AG04450 (cell line): ENCODE measurements at regions not wholly inside any gene's neighbourhood (a gene's known extent, or its start where the extent isn't known, plus 50 kb on each side); places are given as distances from the start of the nearest gene placed in this dataset.
"Not testable (repeated sequence)": the region's sequence is repeated elsewhere in the genome, so short reads cannot be mapped to it uniquely, and the experiment has no call there.

Experiments used
- CTCF ChIA-PET: fragments of 300-600, 350-600 bp; formaldehyde crosslinking; extraction: SDS; loops from one replicate; lab custom pipeline; 2022; ENCODE audit warnings: antibody characterized with exemption, inconsistent platforms; lab: Charles Lee
- POLR2A ChIA-PET: fragments of 350-600 bp; formaldehyde crosslinking; extraction: SDS; loops from one replicate; lab custom pipeline; 2021; ENCODE audit warnings: antibody characterized with exemption, inconsistent platforms; lab: Yijun Ruan, JAX
- DNase-seq: peaks from one replicate; pipeline ENCODE4 v3.0.0-alpha.2; 2011; ENCODE audit warnings: low read depth, low spot score
- H3K27ac ChIP-seq: one replicate; pipeline ENCODE4 v1.5.1; 2012; ENCODE audit warnings: low read depth, low read length, control low read depth
- H3K27me3 ChIP-seq: one replicate; pipeline ENCODE4 v1.6.0; 2012; ENCODE audit warnings: low read length; ENCODE audit not compliant: control insufficient read depth, insufficient read depth
- H3K4me3 ChIP-seq: 2 replicates; pipeline ENCODE4 v1.5.1; 2011; ENCODE audit warnings: mild to moderate bottlenecking, low read depth, low read length, control low read depth
- H3K9me3 ChIP-seq: 2 replicates; pipeline ENCODE4 v1.5.1; 2012; ENCODE audit warnings: low read length; ENCODE audit not compliant: control insufficient read depth, insufficient read depth
- TF ChIP-seq, protein P1 (sequence below): IDR thresholded peaks from 2 replicates; pipeline ENCODE4 v1.5.1; 2011; ENCODE audit warnings: low read depth, low read length, control low read depth, inconsistent platforms

DNA sequence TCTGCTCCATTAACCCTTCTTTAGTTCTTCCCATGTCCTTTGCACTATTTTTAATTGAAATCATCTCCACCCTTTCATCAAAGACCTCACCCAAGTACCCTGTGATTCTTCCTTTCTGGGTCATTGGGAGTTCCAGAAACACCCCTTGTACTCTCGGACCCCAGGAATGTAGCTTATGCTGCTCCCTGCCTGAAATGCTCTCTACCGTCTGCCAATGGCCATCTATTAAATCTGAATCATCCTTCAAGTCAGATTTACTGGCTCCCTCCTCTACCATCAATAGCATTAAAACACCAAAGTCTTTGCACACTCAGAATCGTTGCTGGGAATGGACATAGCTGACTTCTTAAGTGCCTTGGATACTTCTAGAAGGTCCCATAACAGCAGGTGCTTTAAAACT is 73.2 kb upstream of the GADD45A start:
- TF ChIP-seq, protein P1, sequence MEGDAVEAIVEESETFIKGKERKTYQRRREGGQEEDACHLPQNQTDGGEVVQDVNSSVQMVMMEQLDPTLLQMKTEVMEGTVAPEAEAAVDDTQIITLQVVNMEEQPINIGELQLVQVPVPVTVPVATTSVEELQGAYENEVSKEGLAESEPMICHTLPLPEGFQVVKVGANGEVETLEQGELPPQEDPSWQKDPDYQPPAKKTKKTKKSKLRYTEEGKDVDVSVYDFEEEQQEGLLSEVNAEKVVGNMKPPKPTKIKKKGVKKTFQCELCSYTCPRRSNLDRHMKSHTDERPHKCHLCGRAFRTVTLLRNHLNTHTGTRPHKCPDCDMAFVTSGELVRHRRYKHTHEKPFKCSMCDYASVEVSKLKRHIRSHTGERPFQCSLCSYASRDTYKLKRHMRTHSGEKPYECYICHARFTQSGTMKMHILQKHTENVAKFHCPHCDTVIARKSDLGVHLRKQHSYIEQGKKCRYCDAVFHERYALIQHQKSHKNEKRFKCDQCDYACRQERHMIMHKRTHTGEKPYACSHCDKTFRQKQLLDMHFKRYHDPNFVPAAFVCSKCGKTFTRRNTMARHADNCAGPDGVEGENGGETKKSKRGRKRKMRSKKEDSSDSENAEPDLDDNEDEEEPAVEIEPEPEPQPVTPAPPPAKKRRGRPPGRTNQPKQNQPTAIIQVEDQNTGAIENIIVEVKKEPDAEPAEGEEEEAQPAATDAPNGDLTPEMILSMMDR = no peak
- DNase-seq = no peak
- ChIA-PET POLR2A (no interaction called here), CTCF (no interaction called here)
- H3K4me3 ChIP-seq = no peak overlapping the region
- H3K27ac ChIP-seq = no peak overlapping the region
- no peaks in the 10 kb centered on the region for H3K27me3 ChIP-seq
- no peaks in the 10 kb centered on the region for H3K9me3 ChIP-seq

DNA sequence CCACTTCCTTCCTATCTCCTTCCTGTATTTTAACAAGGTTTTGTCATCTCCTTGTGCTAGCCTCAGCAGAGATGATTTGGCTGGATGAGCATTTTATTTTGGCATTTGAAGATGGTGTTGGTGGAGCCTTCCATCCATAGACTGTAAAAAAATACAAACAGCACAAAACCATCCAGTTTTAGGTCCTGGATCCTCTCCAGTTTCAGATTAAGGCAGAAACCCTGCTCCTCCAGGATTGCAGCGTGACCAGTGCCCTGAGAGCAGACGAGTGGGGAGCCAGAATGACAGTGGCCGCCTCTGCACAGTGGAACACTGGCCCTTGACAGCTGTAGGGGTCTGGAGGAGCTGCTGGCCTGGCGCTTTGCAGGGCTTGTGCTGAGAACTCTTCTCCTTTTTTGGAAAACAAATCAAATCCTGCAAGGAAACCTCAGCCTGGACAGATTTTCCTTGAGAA is 72.2 kb upstream of the GADD45A start:
- no peak overlapping the region for H3K4me3 ChIP-seq
- H3K27me3 ChIP-seq = no peaks in the 10 kb centered on the region
- no peak for DNase-seq
- CTCF ChIA-PET = no interaction called here
- POLR2A ChIA-PET = no interaction called here
- H3K27ac ChIP-seq = no peak overlapping the region
- TF ChIP-seq, protein P1 = no peak
- H3K9me3 ChIP-seq = no peaks in the 10 kb centered on the region

DNA sequence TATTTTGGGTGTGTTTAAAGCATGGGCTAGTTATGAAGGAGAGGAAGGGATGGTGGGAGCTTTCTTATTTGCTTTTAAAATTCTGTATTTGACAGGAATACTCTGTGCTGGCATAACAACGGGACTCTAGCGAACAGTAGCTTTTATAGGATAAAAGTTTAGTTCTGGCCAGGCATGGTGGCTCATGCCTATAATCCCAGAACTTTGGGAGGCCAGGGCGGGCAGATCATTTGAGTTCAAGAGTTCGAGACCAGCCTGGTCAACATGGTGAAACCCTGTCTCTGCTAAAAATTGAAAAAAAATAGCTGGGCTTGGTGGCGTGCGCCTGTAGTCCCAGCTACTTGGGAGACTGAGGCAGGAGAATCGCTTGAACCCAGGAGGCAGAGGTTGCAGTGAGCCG is 71.5 kb upstream of the GADD45A start:
- CTCF ChIA-PET = interaction anchor here (0.7 kb wide), 1 partner anchor 22 kb away, joined by 4 read pairs; no protein-coding TSS in a partner anchor
- POLR2A ChIA-PET, H3K27me3 ChIP-seq: not testable (repeated sequence)

DNA sequence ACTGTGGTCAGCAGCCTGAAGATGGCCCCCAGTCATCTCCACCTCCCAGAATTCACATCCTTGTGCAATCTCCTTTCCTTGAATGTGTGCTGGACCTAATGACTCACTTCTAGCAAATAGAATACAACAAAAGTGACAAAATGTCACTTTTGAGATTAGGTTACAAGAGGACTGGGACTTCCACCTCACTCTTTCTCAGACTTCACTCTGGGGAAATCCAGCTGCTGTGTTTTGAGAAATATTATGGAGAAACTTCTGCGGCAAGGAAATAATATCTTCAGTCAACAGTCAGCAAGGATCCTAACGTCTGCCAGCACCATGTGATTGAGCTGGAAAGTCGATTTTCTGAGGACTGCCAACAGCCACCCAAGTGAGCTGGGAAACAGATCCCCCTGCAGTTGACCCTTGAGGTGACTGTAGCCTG is 70.5 kb upstream of the GADD45A start:
- no peaks in the 10 kb centered on the region for H3K27me3 ChIP-seq
- no peak for DNase-seq
- ChIA-PET CTCF (no interaction called here), POLR2A (interaction anchor here (0.7 kb wide), 1 partner anchor 43 kb away, joined by 4 read pairs; no protein-coding TSS in a partner anchor)
- no peak overlapping the region for H3K4me3 ChIP-seq
- H3K9me3 ChIP-seq = no peaks in the 10 kb centered on the region
- no peak overlapping the region for H3K27ac ChIP-seq
- TF ChIP-seq, protein P1 = no peak

More for the DNA sequence above, 71.5 kb upstream of the GADD45A start:
- not testable (repeated sequence) for DNase-seq, H3K4me3 ChIP-seq, H3K27ac ChIP-seq, H3K9me3 ChIP-seq

DNA sequence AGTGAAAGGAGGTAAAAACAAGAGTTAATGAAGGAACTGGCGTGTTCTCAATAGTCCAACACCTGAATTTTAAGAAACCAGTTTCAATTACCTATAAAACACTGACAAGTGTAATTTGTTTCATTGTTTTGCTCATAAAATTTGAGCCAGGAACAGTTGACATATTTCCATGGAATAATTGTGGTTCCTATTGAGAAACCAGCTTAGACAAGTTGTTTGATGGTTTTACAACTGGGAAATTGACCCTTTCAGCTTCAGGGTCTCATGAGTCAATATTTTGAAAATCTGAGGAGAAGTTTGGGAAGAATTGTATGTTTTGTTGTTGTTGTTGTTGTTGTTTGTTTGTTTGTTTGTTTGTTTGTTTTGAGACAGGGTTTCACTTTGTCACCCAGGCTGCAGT is 69.1 kb upstream of the GADD45A start:
- TF ChIP-seq, protein P1 = no peak
- CTCF ChIA-PET = no interaction called here
- no peaks in the 10 kb centered on the region for H3K9me3 ChIP-seq
- POLR2A ChIA-PET = no interaction called here
- no peak overlapping the region for H3K27ac ChIP-seq
- DNase-seq = no peak
- H3K27me3 ChIP-seq = no peaks in the 10 kb centered on the region
- no peak overlapping the region for H3K4me3 ChIP-seq
